Ovary (tissue), 3 donors: ENCODE measurements at regions not wholly inside any gene's neighbourhood (a gene's known extent, or its start where the extent isn't known, plus 50 kb on each side); places are given as distances from the start of the nearest gene placed in this dataset.

Experiments
- CTCF ChIP-seq, 3 donors: fragments of 450-650 bp in 2 of 3; fragments of 200-600 bp in 1 of 3; IDR thresholded peaks; one replicate each; pipeline versions ENCODE4 v1.5.1 to v1.8.0; 2016 to 2022; ENCODE audit warnings: antibody characterized with exemption in 3 of 3, mild to moderate bottlenecking in 1 of 3
- POLR2A ChIP-seq: fragments of 450-650 bp; IDR thresholded peaks from one replicate; pipeline ENCODE4 v1.6.1; 2017; ENCODE audit warnings: antibody characterized with exemption, mild to moderate bottlenecking, moderate library complexity
- donor health status: DM: no; HTN: no; CAD: no.

- TF ChIP-seq CTCF (IDR thresholded peaks at IDR 0.05) (no peak), POLR2A (no peak)
These were observed 1100.6 kb upstream of the RBFOX1 start for GRCh38 chr16:6232056-6232455.
